GM21447 (cell line): ENCODE measurements at regions not wholly inside any gene's neighbourhood (a gene's known extent, or its start where the extent isn't known, plus 50 kb on each side); places are given as distances from the start of the nearest gene placed in this dataset.
A peak's percentile ranks its signal among the peaks of the same experiment; 100 is the strongest.
"Not testable (repeated sequence)": the region's sequence is repeated elsewhere in the genome, so short reads cannot be mapped to it uniquely, and the experiment has no call there.

Source experiments
- ATAC-seq: cut with Tn5 transposase; IDR thresholded peaks from one replicate; pipeline ENCODE4 v1.9.1; 2021; ENCODE audit not compliant: unreplicated experiment

GRCh38 chr17:37829592-37830123 is 84.8 kb upstream of the HNF1B start:
- peak; percentile 43 for ATAC-seq

GRCh38 chr17:37828651-37829124 is 83.8 kb upstream of the HNF1B start:
- ATAC-seq = no peak

DNA sequence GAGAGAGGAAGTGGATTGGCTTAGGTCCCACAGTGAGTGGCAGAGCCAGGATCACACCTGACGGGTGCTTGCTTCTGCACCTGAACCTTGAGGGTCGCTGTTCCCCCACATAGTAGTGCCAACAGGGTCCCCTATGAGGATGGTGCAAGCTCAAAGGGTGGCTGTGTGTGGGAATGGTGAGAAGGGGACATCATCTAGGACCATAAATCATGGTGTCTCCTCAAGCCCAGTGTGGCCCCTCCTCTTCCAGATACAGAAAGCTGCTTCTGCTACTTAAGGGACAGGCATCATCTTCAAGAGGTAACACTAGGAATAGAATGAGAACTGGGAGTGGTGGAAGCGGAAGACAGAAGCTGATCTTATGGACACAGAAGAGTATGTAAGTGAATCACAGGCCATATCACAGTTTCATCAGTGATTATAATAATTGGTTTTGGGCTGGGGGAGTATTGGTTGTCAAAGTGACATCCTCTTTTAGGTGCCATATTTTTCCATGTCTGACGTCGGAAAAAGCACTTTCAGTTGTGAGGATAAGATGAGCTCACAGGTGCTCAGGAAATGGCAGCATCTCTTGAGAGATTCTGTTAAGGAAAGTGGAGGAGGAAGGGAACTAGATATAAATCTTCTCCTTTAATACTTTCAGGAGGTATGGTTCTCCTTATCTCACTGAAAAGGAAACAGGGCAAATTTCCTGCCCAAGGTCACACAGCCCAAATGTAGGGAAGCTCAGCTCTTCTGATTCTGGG is 83.2 kb upstream of the HNF1B start:
- no peak for ATAC-seq

GRCh38 chr17:37826497-37827430 is 81.9 kb upstream of the HNF1B start:
- no peak for ATAC-seq

DNA sequence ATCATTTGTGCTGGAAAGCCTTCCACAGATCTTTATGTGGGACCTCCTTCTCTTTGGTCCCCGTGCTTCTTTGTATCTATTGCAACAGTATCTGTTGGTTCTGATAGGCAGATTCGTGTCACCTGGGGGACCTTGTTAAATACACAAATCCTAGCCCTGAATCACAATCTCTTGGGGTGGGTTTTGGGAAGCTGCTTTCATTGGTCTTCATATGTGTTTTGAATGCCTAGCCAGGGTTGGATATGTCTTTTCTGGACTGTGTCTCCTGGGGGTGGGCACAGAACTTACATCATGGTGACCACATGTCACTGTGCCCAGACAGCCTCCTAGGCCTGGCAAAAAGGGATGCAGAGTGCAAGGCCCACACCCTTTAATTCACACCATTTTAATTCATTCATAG is 81.0 kb upstream of the HNF1B start:
- no peak for ATAC-seq

GRCh38 chr17:37824534-37825485 is 80.0 kb upstream of the HNF1B start:
- no peak for ATAC-seq

DNA sequence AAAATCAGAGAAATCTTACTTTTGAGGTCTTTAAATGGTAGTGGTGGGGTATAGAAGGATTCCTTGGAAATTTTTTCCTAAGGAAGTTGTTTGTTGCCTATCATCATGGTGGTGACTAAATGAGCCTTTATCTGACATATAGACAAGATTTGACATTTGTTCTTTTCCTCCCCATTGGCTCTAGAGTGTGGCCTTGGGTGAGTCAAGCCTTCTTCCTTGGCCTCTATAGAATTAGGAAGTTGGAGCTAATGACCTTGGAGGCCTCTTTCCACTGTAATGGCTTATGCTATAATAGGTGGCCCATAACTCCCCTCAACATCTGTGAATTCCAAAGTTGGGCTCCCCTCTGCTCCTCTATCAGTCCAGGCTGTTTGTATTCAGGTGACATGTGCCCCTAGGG is 79.1 kb upstream of the HNF1B start:
- ATAC-seq = no peak

DNA sequence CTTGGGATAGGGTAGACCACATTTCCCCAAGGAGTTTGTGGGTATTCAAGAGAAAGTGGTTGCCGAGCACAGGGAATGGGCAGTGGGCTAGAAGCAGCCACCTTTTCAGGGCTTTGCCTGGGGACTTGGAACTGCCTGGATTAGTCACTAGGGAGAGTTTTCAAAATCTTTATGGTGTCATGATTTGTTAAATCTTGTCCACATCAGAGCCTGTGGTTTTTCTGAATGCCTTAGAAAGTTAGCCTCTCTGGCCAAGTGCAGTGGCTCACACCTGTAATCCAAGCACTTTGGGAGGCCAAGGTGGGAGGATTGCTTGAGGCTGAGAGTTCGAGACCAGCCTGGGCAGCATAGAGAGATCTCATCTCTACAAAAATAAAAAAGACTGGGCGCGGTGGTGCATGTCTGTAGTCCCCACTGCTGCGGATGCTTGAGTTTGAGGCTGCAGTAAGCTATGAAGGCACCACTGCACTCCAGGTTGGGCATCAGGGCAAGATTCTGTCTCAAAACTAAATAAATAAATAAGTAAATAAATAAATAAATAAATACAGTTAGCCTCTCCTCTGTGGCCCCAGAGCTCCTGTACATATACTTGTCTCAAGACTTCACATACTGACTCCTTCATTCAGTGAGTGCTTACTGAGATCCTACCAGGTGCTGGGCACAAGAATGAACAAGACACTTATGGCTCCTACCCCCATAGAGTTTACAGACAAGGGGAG is 76.3 kb upstream of the HNF1B start:
- ATAC-seq = no peak

GRCh38 chr17:37820313-37820994 is 75.6 kb upstream of the HNF1B start:
- no peak for ATAC-seq

- no peak for ATAC-seq
These were observed 73.8 kb upstream of the HNF1B start for GRCh38 chr17:37818689-37819088.

- no peak for ATAC-seq
These were observed 72.1 kb upstream of the HNF1B start for GRCh38 chr17:37816950-37817349.

DNA sequence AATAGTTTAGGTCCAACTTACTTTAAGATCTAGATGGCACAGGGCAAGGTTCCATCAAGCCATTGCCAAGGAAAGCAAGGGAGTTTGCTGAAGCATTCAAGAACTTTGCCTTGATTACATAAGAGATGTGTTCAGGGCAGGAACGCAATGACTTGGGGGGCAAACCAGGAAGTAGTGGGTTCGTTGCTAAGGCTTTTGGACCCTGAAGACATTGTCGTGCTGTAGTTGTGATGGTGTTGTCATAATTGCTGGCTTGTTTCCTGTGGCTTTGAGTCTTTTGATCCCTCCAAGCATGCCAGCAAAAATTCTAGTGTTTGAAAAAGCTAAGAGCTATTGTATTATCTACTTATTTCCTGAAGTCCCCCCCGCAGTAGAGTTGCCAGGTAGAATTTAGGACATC is 70.7 kb upstream of the HNF1B start:
- ATAC-seq = no peak

GRCh38 chr17:37813751-37814150 is 68.9 kb upstream of the HNF1B start:
- ATAC-seq = no peak

DNA sequence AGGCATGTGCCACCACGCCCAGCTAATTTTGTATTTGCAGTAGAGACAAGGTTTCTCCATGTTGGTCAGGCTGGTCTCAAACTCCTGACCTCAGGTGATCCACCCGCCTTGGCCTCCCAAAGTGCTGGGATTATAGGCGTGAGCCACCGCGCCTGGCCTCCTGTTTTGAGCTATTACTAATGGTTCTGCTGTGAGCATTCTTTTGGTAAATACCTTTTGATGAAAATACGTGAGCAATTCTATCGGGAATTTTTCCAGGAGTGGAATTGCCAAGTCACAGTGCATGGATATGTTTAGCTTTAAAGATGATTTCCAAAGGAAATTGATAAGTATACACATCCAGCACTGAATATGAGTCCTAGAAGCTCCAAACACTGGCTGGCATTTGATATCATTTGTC is 64.0 kb upstream of the HNF1B start:
- not testable (repeated sequence) for ATAC-seq

GRCh38 chr17:37802712-37803416 is 58.0 kb upstream of the HNF1B start:
- no peak for ATAC-seq

GRCh38 chr17:37802061-37802595 is 57.3 kb upstream of the HNF1B start:
- no peak for ATAC-seq

GRCh38 chr17:37801171-37801570 is 56.3 kb upstream of the HNF1B start:
- ATAC-seq = no peak

- no peak for ATAC-seq
These were observed 52.3 kb upstream of the HNF1B start for GRCh38 chr17:37797206-37797605.

- no peak for ATAC-seq
These were observed 51.2 kb upstream of the HNF1B start for GRCh38 chr17:37796076-37796475.
